ENCODE measurements at regions not wholly inside any gene's neighbourhood (a gene's known extent, or its start where the extent isn't known, plus 50 kb on each side); places are given as distances from the start of the nearest gene placed in this dataset.

- Mint-ChIP-seq H3K4me1 (no peaks in the 10 kb centered on the region), H3K27ac (no peak overlapping the region), H3K27me3 (no peaks in the 10 kb centered on the region), H3K9me3 (ENCODE audit: insufficient read depth) (no peaks in the 10 kb centered on the region), H3K4me3 (no peak overlapping the region)
- DNase-seq, result no peak
- ChIA-PET CTCF (no interaction called here), POLR2A (no interaction called here)
- intact Hi-C loops (cut with micrococcal nuclease), result no loop called here
- Histone ChIP-seq H3K4me1 (ENCODE audit: control insufficient read depth in 2 of 2, insufficient read depth in 2 of 2, low read length in 2 of 2) (no peaks in the 10 kb centered on the region), H3K9ac (ENCODE audit: low read length) (no peak overlapping the region), H3K4me2 (replicated peaks; ENCODE audit: low read depth, low read length, poor library complexity, severe bottlenecking) (no peak overlapping the region), H2AFZ (ENCODE audit: insufficient read depth, low read depth, low read length, poor library complexity, severe bottlenecking) (no peak overlapping the region), H3K4me3 (ENCODE audit: control extremely low read depth in 1 of 5, extremely low read depth in 1 of 5, insufficient read depth in 1 of 5, low read depth in 2 of 5, low read length in 4 of 5) (no peak overlapping the region), H3K27me3 (replicated peaks in 1 of 4; ENCODE audit: control extremely low read depth in 1 of 4, control insufficient read depth in 3 of 4, insufficient read depth in 4 of 4, low read length in 3 of 4) (no peaks in the 10 kb centered on the region), H3K27ac (ENCODE audit: low read length in 2 of 2) (no peak overlapping the region), H4K20me1 (ENCODE audit: control insufficient read depth, insufficient read depth, low read length, poor library complexity, severe bottlenecking) (no peaks in the 10 kb centered on the region), H3K9me3 (ENCODE audit: control extremely low read depth in 1 of 3, control insufficient read depth in 2 of 3, insufficient read depth in 1 of 3, low read length in 2 of 3) (peaks cover 0 to 3% (median 0%) of the 10 kb centered on the region in 3 donors), H3K79me2 (ENCODE audit: control insufficient read depth, insufficient read depth, low read length) (no peaks in the 10 kb centered on the region), H3K36me3 (replicated peaks in 1 of 2; ENCODE audit: control extremely low read depth in 1 of 2, control insufficient read depth in 1 of 2, extremely low read depth in 1 of 2, insufficient read depth in 2 of 2, low read length in 1 of 2) (no peaks in the 10 kb centered on the region)
- 72% methylated on average over 3 of the region's 6 CpGs for WGBS (ENCODE audit: insufficient coverage)
- no peak for ATAC-seq (ENCODE audit: low read depth)
- TF ChIP-seq, protein P1, sequence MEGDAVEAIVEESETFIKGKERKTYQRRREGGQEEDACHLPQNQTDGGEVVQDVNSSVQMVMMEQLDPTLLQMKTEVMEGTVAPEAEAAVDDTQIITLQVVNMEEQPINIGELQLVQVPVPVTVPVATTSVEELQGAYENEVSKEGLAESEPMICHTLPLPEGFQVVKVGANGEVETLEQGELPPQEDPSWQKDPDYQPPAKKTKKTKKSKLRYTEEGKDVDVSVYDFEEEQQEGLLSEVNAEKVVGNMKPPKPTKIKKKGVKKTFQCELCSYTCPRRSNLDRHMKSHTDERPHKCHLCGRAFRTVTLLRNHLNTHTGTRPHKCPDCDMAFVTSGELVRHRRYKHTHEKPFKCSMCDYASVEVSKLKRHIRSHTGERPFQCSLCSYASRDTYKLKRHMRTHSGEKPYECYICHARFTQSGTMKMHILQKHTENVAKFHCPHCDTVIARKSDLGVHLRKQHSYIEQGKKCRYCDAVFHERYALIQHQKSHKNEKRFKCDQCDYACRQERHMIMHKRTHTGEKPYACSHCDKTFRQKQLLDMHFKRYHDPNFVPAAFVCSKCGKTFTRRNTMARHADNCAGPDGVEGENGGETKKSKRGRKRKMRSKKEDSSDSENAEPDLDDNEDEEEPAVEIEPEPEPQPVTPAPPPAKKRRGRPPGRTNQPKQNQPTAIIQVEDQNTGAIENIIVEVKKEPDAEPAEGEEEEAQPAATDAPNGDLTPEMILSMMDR (IDR thresholded peaks at IDR 0.05), result no peak
- TF ChIP-seq EZH2 (IDR thresholded peaks at IDR 0.05; ENCODE audit: borderline replicate concordance, insufficient read depth, low read depth, low read length, poor library complexity, severe bottlenecking), result no peak
These were observed 262.6 kb upstream of the THUMPD2 start for GRCh38 chr2:40041422-40042382.

DNA sequence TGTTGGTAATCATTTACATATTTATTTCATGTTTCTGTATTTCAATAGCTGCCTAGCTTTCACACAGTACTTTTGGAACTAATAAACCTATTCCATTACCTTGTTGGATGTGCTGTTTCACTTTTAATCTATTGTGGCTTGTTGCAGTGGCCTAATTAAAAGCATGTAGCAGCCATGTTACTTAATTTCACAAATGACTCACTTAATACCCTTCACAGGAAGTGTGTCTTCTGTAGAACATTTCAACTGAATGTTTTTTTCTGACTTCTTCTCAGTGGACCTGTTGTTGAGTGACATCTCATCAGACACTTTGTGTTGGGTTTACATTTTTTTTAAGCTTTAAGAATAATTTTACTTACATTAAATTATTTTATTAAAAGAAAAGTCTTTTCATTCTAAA is 260.5 kb upstream of the THUMPD2 start:
- Mint-ChIP-seq H3K27ac (no peak overlapping the region), H3K4me3 (no peak overlapping the region), H3K27me3 (no peaks in the 10 kb centered on the region), H3K4me1 (no peaks in the 10 kb centered on the region), H3K9me3 (ENCODE audit: insufficient read depth) (no peaks in the 10 kb centered on the region)
- intact Hi-C loops (cut with micrococcal nuclease), result no loop called here
- Histone ChIP-seq H4K20me1 (ENCODE audit: control insufficient read depth, insufficient read depth, low read length, poor library complexity, severe bottlenecking) (no peaks in the 10 kb centered on the region), H3K27me3 (replicated peaks in 1 of 4; ENCODE audit: control extremely low read depth in 1 of 4, control insufficient read depth in 3 of 4, insufficient read depth in 4 of 4, low read length in 3 of 4) (no peaks in the 10 kb centered on the region), H3K9me3 (ENCODE audit: control extremely low read depth in 1 of 3, control insufficient read depth in 2 of 3, insufficient read depth in 1 of 3, low read length in 2 of 3) (peaks cover 0 to 3% (median 0%) of the 10 kb centered on the region in 3 donors), H3K4me3 (ENCODE audit: control extremely low read depth in 1 of 5, extremely low read depth in 1 of 5, insufficient read depth in 1 of 5, low read depth in 2 of 5, low read length in 4 of 5) (no peak overlapping the region), H3K79me2 (ENCODE audit: control insufficient read depth, insufficient read depth, low read length) (no peaks in the 10 kb centered on the region), H3K36me3 (replicated peaks in 1 of 2; ENCODE audit: control extremely low read depth in 1 of 2, control insufficient read depth in 1 of 2, extremely low read depth in 1 of 2, insufficient read depth in 2 of 2, low read length in 1 of 2) (no peaks in the 10 kb centered on the region), H3K4me1 (ENCODE audit: control insufficient read depth in 2 of 2, insufficient read depth in 2 of 2, low read length in 2 of 2) (no peaks in the 10 kb centered on the region), H2AFZ (ENCODE audit: insufficient read depth, low read depth, low read length, poor library complexity, severe bottlenecking) (no peak overlapping the region), H3K27ac (ENCODE audit: low read length in 2 of 2) (no peak overlapping the region), H3K4me2 (replicated peaks; ENCODE audit: low read depth, low read length, poor library complexity, severe bottlenecking) (no peak overlapping the region), H3K9ac (ENCODE audit: low read length) (no peak overlapping the region)
- TF ChIP-seq, protein P1 (IDR thresholded peaks at IDR 0.05), result no peak
- no peak for TF ChIP-seq EZH2 (IDR thresholded peaks at IDR 0.05; ENCODE audit: borderline replicate concordance, insufficient read depth, low read depth, low read length, poor library complexity, severe bottlenecking)
- DNase-seq (no peak), ATAC-seq (ENCODE audit: low read depth) (no peak)
- POLR2A ChIA-PET, result no interaction called here
- CTCF ChIA-PET, result no interaction called here

Measured in B cell (primary cell).